H1 (cell line): ENCODE measurements at regions not wholly inside any gene's neighbourhood (a gene's known extent, or its start where the extent isn't known, plus 50 kb on each side); places are given as distances from the start of the nearest gene placed in this dataset.

Source experiments
- CTCF ChIA-PET: fragments of 300-600 bp; sonication (Branson Sonifier 250); formaldehyde crosslinking; loops from one replicate; lab custom pipeline; 2021; ENCODE audit not compliant: partially characterized antibody; lab: Charles Lee
- POLR2A ChIA-PET: fragments of 300-600 bp; sonication (Branson Sonifier 250); formaldehyde crosslinking; loops from one replicate; lab custom pipeline; 2021; ENCODE audit warnings: inconsistent platforms; ENCODE audit not compliant: partially characterized antibody; lab: Charles Lee
- DNase-seq, 2 experiments: peaks; one replicate each; pipeline versions ENCODE4 v3.0.0 to v3.0.0-alpha.2; 2010 to 2022; ENCODE audit warnings: low spot score in 2 of 2, low read depth in 1 of 2, mixed read lengths in 1 of 2
- FAIRE-seq: peaks from 2 replicates; lab custom pipeline; 2011; peaks lifted over from hg19 to GRCh38; lab: Jason Lieb, UNC
- H2AFZ ChIP-seq: 2 replicates; pipeline ENCODE4 v1.8.1; 2012; ENCODE audit warnings: low read length, inconsistent platforms
- H2AK5ac ChIP-seq: 2 replicates; pipeline ENCODE4 v1.6.1; 2013; ENCODE audit warnings: low read depth, low read length
- H2BK120ac ChIP-seq: replicated peaks from 2 replicates; pipeline ENCODE3; 2013; ENCODE audit warnings: low read depth, low read length, inconsistent platforms
- H2BK12ac ChIP-seq: 2 replicates; pipeline ENCODE4 v1.6.1; 2013; ENCODE audit warnings: low read depth, low read length
- H2BK15ac ChIP-seq: 2 replicates; pipeline ENCODE4 v1.6.1; 2013; ENCODE audit warnings: low read length
- H2BK20ac ChIP-seq: 2 replicates; pipeline ENCODE4 v1.6.1; 2013; ENCODE audit warnings: low read length
- H2BK5ac ChIP-seq: 2 replicates; pipeline ENCODE4 v1.6.1; 2013; ENCODE audit warnings: low read depth, low read length
- H3K14ac ChIP-seq: 2 replicates; pipeline ENCODE4 v1.6.1; 2013; ENCODE audit warnings: inconsistent platforms; ENCODE audit not compliant: insufficient read length
- H3K18ac ChIP-seq: 2 replicates; pipeline ENCODE4 v1.6.1; 2013; ENCODE audit warnings: low read length; ENCODE audit errors: extremely low read depth
- H3K23ac ChIP-seq: 2 replicates; pipeline ENCODE4 v1.6.1; 2013; ENCODE audit warnings: inconsistent platforms; ENCODE audit not compliant: insufficient read length
- H3K23me2 ChIP-seq: 2 replicates; pipeline ENCODE4 v1.6.1; 2013; ENCODE audit warnings: low read depth, low read length
- H3K27ac ChIP-seq: 2 replicates; pipeline ENCODE4 v1.6.1; 2011; ENCODE audit warnings: low read depth, low read length, inconsistent platforms
- H3K27me3 ChIP-seq, 4 experiments: replicated peaks in 1 of 4; 1 replicate in 1 of 4; 2 replicates in 3 of 4; pipeline versions ENCODE4 v1.6.1 to v1.8.1; 2011 to 2013; ENCODE audit warnings: low read length in 3 of 4, mild to moderate bottlenecking in 3 of 4, inconsistent platforms in 2 of 4, mixed read lengths in 2 of 4, moderate library complexity in 1 of 4; ENCODE audit not compliant: control insufficient read depth in 3 of 4, insufficient read depth in 3 of 4; ENCODE audit errors: extremely low read depth in 1 of 4
- H3K36me3 ChIP-seq, 4 experiments: 2 replicates each; pipeline versions ENCODE4 v1.6.1 to v1.8.1; 2011 to 2013; ENCODE audit warnings: mild to moderate bottlenecking in 4 of 4, low read length in 3 of 4, moderate library complexity in 2 of 4, control low read depth in 1 of 4, inconsistent platforms in 1 of 4; ENCODE audit not compliant: insufficient read depth in 4 of 4, control insufficient read depth in 2 of 4
- H3K4ac ChIP-seq: replicated peaks from 2 replicates; pipeline ENCODE3; 2013; ENCODE audit warnings: low read length, low read depth, mixed read lengths, inconsistent platforms; ENCODE audit not compliant: insufficient read length
- H3K4me1 ChIP-seq, 4 experiments: replicated peaks in 1 of 4; 1 replicate in 1 of 4; 2 replicates in 3 of 4; pipeline versions ENCODE4 v1.6.1 to v1.8.1; 2011 to 2013; ENCODE audit warnings: low read length in 3 of 4, inconsistent platforms in 2 of 4, mixed read lengths in 1 of 4; ENCODE audit not compliant: insufficient read depth in 4 of 4, control insufficient read depth in 3 of 4
- H3K4me2 ChIP-seq, 2 experiments: 2 replicates each; pipeline versions ENCODE4 v1.6.1 to v1.8.1; 2011 to 2013; ENCODE audit warnings: low read depth in 2 of 2, low read length in 2 of 2, control low read depth in 1 of 2, inconsistent platforms in 1 of 2, mild to moderate bottlenecking in 1 of 2; ENCODE audit not compliant: insufficient read depth in 1 of 2
- H3K4me3 ChIP-seq, 4 experiments: fragments of 200-600, 300-600 bp in 1 of 4; sonication (generic), shearing (Covaris generic), sonication (Bioruptor Twin) in 1 of 4; 2 replicates each; pipeline versions ENCODE4 v1.5.1 to v1.8.1; 2011 to 2016; ENCODE audit warnings: low read length in 4 of 4, low read depth in 3 of 4, control low read depth in 2 of 4, inconsistent platforms in 2 of 4, mild to moderate bottlenecking in 2 of 4, mixed read lengths in 1 of 4, moderate library complexity in 1 of 4; ENCODE audit not compliant: insufficient read depth in 2 of 4; ENCODE audit errors: extremely low read depth in 1 of 4
- H3K56ac ChIP-seq: replicated peaks from 2 replicates; pipeline ENCODE3; 2013; ENCODE audit warnings: low read depth, mild to moderate bottlenecking, mixed read lengths, low read length, inconsistent platforms; ENCODE audit not compliant: insufficient read length
- H3K79me1 ChIP-seq: 2 replicates; pipeline ENCODE4 v1.6.1; 2013; ENCODE audit warnings: low read depth, low read length, control low read depth
- H3K79me2 ChIP-seq, 2 experiments: 2 replicates each; pipeline versions ENCODE4 v1.6.1 to v1.8.1; 2012 to 2013; ENCODE audit warnings: low read length in 2 of 2, mild to moderate bottlenecking in 2 of 2, inconsistent platforms in 1 of 2; ENCODE audit not compliant: insufficient read depth in 2 of 2, control insufficient read depth in 1 of 2
- H3K9ac ChIP-seq, 4 experiments: replicated peaks in 1 of 4; 1 replicate in 1 of 4; 2 replicates in 3 of 4; pipeline versions ENCODE4 v1.6.1 to v1.8.1; 2011 to 2013; ENCODE audit warnings: low read depth in 3 of 4, low read length in 3 of 4, control low read depth in 2 of 4, mild to moderate bottlenecking in 2 of 4, moderate library complexity in 2 of 4, inconsistent platforms in 1 of 4; ENCODE audit errors: extremely low read depth in 1 of 4
- H3K9me3 ChIP-seq, 2 experiments: 2 replicates each; pipeline versions ENCODE4 v1.6.1 to v1.8.1; 2012 to 2013; ENCODE audit warnings: mild to moderate bottlenecking in 2 of 2, moderate library complexity in 2 of 2, control low read depth in 1 of 2, inconsistent platforms in 1 of 2, low read depth in 1 of 2, low read length in 1 of 2, mixed read lengths in 1 of 2; ENCODE audit not compliant: insufficient read depth in 2 of 2
- H4K20me1 ChIP-seq, 2 experiments: replicated peaks in 1 of 2; 2 replicates each; pipeline versions ENCODE3 to v1.8.1; 2011 to 2013; ENCODE audit warnings: inconsistent platforms in 2 of 2, low read length in 2 of 2, mild to moderate bottlenecking in 1 of 2; ENCODE audit not compliant: insufficient read depth in 2 of 2, control insufficient read depth in 1 of 2
- H4K5ac ChIP-seq: 2 replicates; pipeline ENCODE4 v1.6.1; 2013; ENCODE audit warnings: low read length, low read depth, mixed read lengths, inconsistent platforms; ENCODE audit not compliant: insufficient read length
- H4K8ac ChIP-seq: 2 replicates; pipeline ENCODE4 v1.8.0; 2013; ENCODE audit warnings: mild to moderate bottlenecking, moderate library complexity, low read length, inconsistent platforms; ENCODE audit not compliant: insufficient read depth; ENCODE audit errors: extremely low read depth
- H4K91ac ChIP-seq: replicated peaks from 2 replicates; pipeline ENCODE3; 2013; ENCODE audit warnings: low read length, mixed read lengths, inconsistent platforms; ENCODE audit not compliant: insufficient read length
- EZH2 ChIP-seq: fragments of 200-600 bp; sonication (generic); IDR thresholded peaks from 2 replicates; pipeline ENCODE4 v1.7.1; 2012; ENCODE audit warnings: low read depth, mild to moderate bottlenecking, moderate library complexity, low read length, inconsistent platforms; ENCODE audit not compliant: severe bottlenecking
- JUN ChIP-seq: IDR thresholded peaks from 2 replicates; pipeline ENCODE4 v1.6.1; 2011; ENCODE audit warnings: low read depth, mild to moderate bottlenecking, improper control_type of control experiment, low read length
- RFX5 ChIP-seq: IDR thresholded peaks from 2 replicates; pipeline ENCODE4 v1.6.1; 2011; ENCODE audit warnings: low read depth, low read length, improper control_type of control experiment, borderline replicate concordance
- WGBS, 2 experiments: shearing (Covaris generic) in 1 of 2; methylation state at CpG; one replicate each; pipeline versions ENCODE4 v1.1.6 to v1.1.7; 2013 to 2015; ENCODE audit warnings: low lambda C conversion rate in 2 of 2, mixed read lengths in 2 of 2, inconsistent platforms in 1 of 2, low coverage in 1 of 2, missing lambda C conversion rate in 1 of 2; ENCODE audit not compliant: insufficient replicate concordance in 2 of 2, insufficient coverage in 1 of 2, insufficient read length in 1 of 2; ENCODE audit errors: extremely low coverage in 1 of 2, missing lambda C conversion rate in 1 of 2; 5-methylcytosine and 5-hydroxymethylcytosine counted together
- TF ChIP-seq, protein P1 (sequence below): IDR thresholded peaks from 2 replicates; pipeline ENCODE4 v1.6.1; 2012; ENCODE audit warnings: inconsistent platforms

GRCh38 chrX:122047261-122047660 is 999.9 kb downstream of the GLUD2 start:
- Histone ChIP-seq H3K9ac (no peak overlapping the region), H2BK12ac (no peak overlapping the region), H3K27ac (no peak overlapping the region), H2BK5ac (no peak overlapping the region), H3K27me3 (no peaks in the 10 kb centered on the region), H3K4me2 (no peak overlapping the region), H2BK15ac (no peak overlapping the region), H3K9me3 (no peaks in the 10 kb centered on the region), H4K5ac (no peak overlapping the region), H3K56ac (no peak overlapping the region), H3K79me1 (no peaks in the 10 kb centered on the region), H3K14ac (no peak overlapping the region), H3K4me3 (no peak overlapping the region), H4K91ac (no peak overlapping the region), H3K23me2 (no peaks in the 10 kb centered on the region), H3K4me1 (no peaks in the 10 kb centered on the region), H3K23ac (no peak overlapping the region), H3K79me2 (no peaks in the 10 kb centered on the region), H4K8ac (no peak overlapping the region), H2BK20ac (no peak overlapping the region), H2AFZ (no peak overlapping the region), H4K20me1 (no peaks in the 10 kb centered on the region), H3K18ac (no peak overlapping the region), H2AK5ac (no peak overlapping the region), H2BK120ac (no peak overlapping the region), H3K36me3 (no peaks in the 10 kb centered on the region), H3K4ac (no peak overlapping the region)
- DNase-seq (no peak), FAIRE-seq (no peak)
- ChIA-PET CTCF (no interaction called here), POLR2A (no interaction called here)
- TF ChIP-seq, protein P1, sequence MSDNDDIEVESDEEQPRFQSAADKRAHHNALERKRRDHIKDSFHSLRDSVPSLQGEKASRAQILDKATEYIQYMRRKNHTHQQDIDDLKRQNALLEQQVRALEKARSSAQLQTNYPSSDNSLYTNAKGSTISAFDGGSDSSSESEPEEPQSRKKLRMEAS, result no peak
- TF ChIP-seq JUN (no peak), RFX5 (no peak), EZH2 (no peak)
- WGBS, 2 experiments, result no CpG with 5 or more reads among the region's 2 CpGs
